Renal cortical epithelial cell (primary cell): ENCODE measurements at regions not wholly inside any gene's neighbourhood (a gene's known extent, or its start where the extent isn't known, plus 50 kb on each side); places are given as distances from the start of the nearest gene placed in this dataset.
"Not testable (repeated sequence)": the region's sequence is repeated elsewhere in the genome, so short reads cannot be mapped to it uniquely, and the experiment has no call there.

Experiments used
- DNase-seq: peaks from one replicate; pipeline ENCODE4 v3.0.0-alpha.2; 2011; ENCODE audit warnings: low read depth

GRCh38 chr14:106768972-106769700 is 1242.8 kb downstream of the TMEM121 start:
- DNase-seq: not testable (repeated sequence)

- DNase-seq: not testable (repeated sequence)
Observed at GRCh38 chr14:106770158-106770672, 1243.8 kb downstream of the TMEM121 start.

GRCh38 chr14:106774889-106775480 is 1248.6 kb downstream of the TMEM121 start:
- not testable (repeated sequence) for DNase-seq

- no peak for DNase-seq
Observed at GRCh38 chr14:106776395-106776983, 1250.1 kb downstream of the TMEM121 start.

GRCh38 chr14:106778986-106779385 is 1252.6 kb downstream of the TMEM121 start:
- no peak for DNase-seq

GRCh38 chr14:106786697-106787096 is 1260.3 kb downstream of the TMEM121 start:
- DNase-seq: no peak

- no peak for DNase-seq
Observed at GRCh38 chr14:106787626-106788025, 1261.2 kb downstream of the TMEM121 start.

- no peak for DNase-seq
Observed at GRCh38 chr14:106788534-106788933, 1262.2 kb downstream of the TMEM121 start.

- DNase-seq: no peak
Observed at GRCh38 chr14:106789318-106789717, 1262.9 kb downstream of the TMEM121 start.

- peak; percentile 18 for DNase-seq
Observed at GRCh38 chr14:106790189-106791036, 1264.0 kb downstream of the TMEM121 start.

GRCh38 chr14:106792543-106792942 is 1266.2 kb downstream of the TMEM121 start:
- no peak for DNase-seq

- DNase-seq: not testable (repeated sequence)
Observed at GRCh38 chr14:106798166-106798565, 1271.8 kb downstream of the TMEM121 start.

- DNase-seq: no peak
Observed at GRCh38 chr14:106802413-106803364, 1276.3 kb downstream of the TMEM121 start.

GRCh38 chr14:106803379-106803778 is 1277.0 kb downstream of the TMEM121 start:
- no peak for DNase-seq

GRCh38 chr14:106807493-106807892 is 1281.1 kb downstream of the TMEM121 start:
- DNase-seq: no peak

- no peak for DNase-seq
Observed at GRCh38 chr14:106808458-106808857, 1282.1 kb downstream of the TMEM121 start.

- DNase-seq: no peak
Observed at GRCh38 chr14:106808907-106809306, 1282.5 kb downstream of the TMEM121 start.

GRCh38 chr14:106809615-106810014 is 1283.2 kb downstream of the TMEM121 start:
- DNase-seq: no peak

- DNase-seq: not testable (repeated sequence)
Observed at GRCh38 chr14:106810168-106810567, 1283.8 kb downstream of the TMEM121 start.

- DNase-seq: no peak
Observed at GRCh38 chr14:106811162-106811561, 1284.8 kb downstream of the TMEM121 start.
